Peyer's patch (tissue), 4 donors: ENCODE measurements at regions not wholly inside any gene's neighbourhood (a gene's known extent, or its start where the extent isn't known, plus 50 kb on each side); places are given as distances from the start of the nearest gene placed in this dataset.
"Not testable (repeated sequence)": the region's sequence is repeated elsewhere in the genome, so short reads cannot be mapped to it uniquely, and the experiment has no call there.

Source experiments
- DNase-seq, 3 donors: peaks; one replicate each; pipeline ENCODE4 v3.0.0-alpha.2; 2017 to 2019
- H3K27ac ChIP-seq, 4 donors: fragments of 200-600 bp; sonication (generic); one replicate each; pipeline ENCODE4 v1.5.1; 2016 to 2019
- H3K27me3 ChIP-seq, 2 donors: fragments of 200-600 bp; sonication (generic); one replicate each; pipeline ENCODE4 v1.5.1; 2019
- H3K36me3 ChIP-seq, 3 donors: fragments of 200-600 bp; sonication (generic); one replicate each; pipeline ENCODE4 v1.5.1; 2016 to 2019
- H3K4me1 ChIP-seq, 4 donors: fragments of 200-600 bp; sonication (generic); one replicate each; pipeline ENCODE4 v1.5.1; 2016 to 2019
- H3K4me3 ChIP-seq, 4 donors: fragments of 200-600 bp; sonication (generic); 1 replicate in 3 of 4; 2 replicates in 1 of 4; pipeline ENCODE4 v1.5.1; 2016 to 2019; ENCODE audit warnings: mild to moderate bottlenecking in 1 of 4
- H3K9me3 ChIP-seq, 4 donors: fragments of 200-600 bp; sonication (generic); one replicate each; pipeline ENCODE4 v1.5.1; 2016 to 2019; ENCODE audit warnings: mild to moderate bottlenecking in 1 of 4
- CTCF ChIP-seq, 6 experiments: fragments of 450-650 bp in 4 of 6; fragments of 200-600 bp in 2 of 6; sonication (generic) in 1 of 6; IDR thresholded peaks; one replicate each; pipeline ENCODE4 v1.5.1; 2017 to 2019; ENCODE audit warnings: antibody characterized with exemption in 6 of 6, mild to moderate bottlenecking in 3 of 6, moderate library complexity in 1 of 6
- POLR2A ChIP-seq, 2 donors: fragments of 450-650 bp; IDR thresholded peaks; one replicate each; pipeline ENCODE4 v1.5.1; 2017; ENCODE audit warnings: antibody characterized with exemption in 2 of 2, mild to moderate bottlenecking in 2 of 2, moderate library complexity in 2 of 2

- no peaks in the 10 kb centered on the region for H3K36me3 ChIP-seq
- no peaks in the 10 kb centered on the region for H3K27me3 ChIP-seq
- no peak for TF ChIP-seq CTCF (IDR thresholded peaks at IDR 0.05)
- TF ChIP-seq POLR2A (IDR thresholded peaks at IDR 0.05) = no peak
- no peaks in the 10 kb centered on the region for H3K9me3 ChIP-seq
- no peaks in the 10 kb centered on the region for H3K4me1 ChIP-seq
- DNase-seq = no peak
- H3K4me3 ChIP-seq = no peak overlapping the region
- H3K27ac ChIP-seq = no peak overlapping the region
Measured at GRCh38 chr3:182138393-182138792, 426.7 kb downstream of the SOX2 start.

- Histone ChIP-seq H3K4me1 (no peaks in the 10 kb centered on the region), H3K9me3 (no peaks in the 10 kb centered on the region), H3K4me3 (no peak overlapping the region), H3K36me3 (no peaks in the 10 kb centered on the region), H3K27ac (no peak overlapping the region), H3K27me3 (no peaks in the 10 kb centered on the region)
- TF ChIP-seq CTCF (IDR thresholded peaks at IDR 0.05) = peak in 1 of 6 experiments; percentile 5
- no peak for TF ChIP-seq POLR2A (IDR thresholded peaks at IDR 0.05)
- no peak for DNase-seq
Measured at GRCh38 chr3:182139627-182140357, 428.1 kb downstream of the SOX2 start.

- DNase-seq = no peak
- H3K36me3 ChIP-seq = no peaks in the 10 kb centered on the region
- TF ChIP-seq POLR2A (IDR thresholded peaks at IDR 0.05) = no peak
- TF ChIP-seq CTCF (IDR thresholded peaks at IDR 0.05) = no peak
- no peaks in the 10 kb centered on the region for H3K27me3 ChIP-seq
- no peak overlapping the region for H3K27ac ChIP-seq
- H3K9me3 ChIP-seq = no peaks in the 10 kb centered on the region
- no peaks in the 10 kb centered on the region for H3K4me1 ChIP-seq
- H3K4me3 ChIP-seq = no peak overlapping the region
Measured at GRCh38 chr3:182142928-182143327, 431.2 kb downstream of the SOX2 start.

GRCh38 chr3:182143903-182144302, 432.2 kb downstream of the SOX2 start:
- H3K4me1 ChIP-seq = no peaks in the 10 kb centered on the region
- TF ChIP-seq POLR2A (IDR thresholded peaks at IDR 0.05) (no peak), CTCF (IDR thresholded peaks at IDR 0.05) (no peak)
- H3K27ac ChIP-seq = no peak overlapping the region
- H3K9me3 ChIP-seq = no peaks in the 10 kb centered on the region
- H3K36me3 ChIP-seq = no peaks in the 10 kb centered on the region
- H3K4me3 ChIP-seq = no peak overlapping the region
- DNase-seq = no peak
- no peaks in the 10 kb centered on the region for H3K27me3 ChIP-seq

GRCh38 chr3:182148360-182148759, 436.6 kb downstream of the SOX2 start:
- Histone ChIP-seq H3K4me3 (no peak overlapping the region), H3K27ac (no peak overlapping the region), H3K4me1 (no peaks in the 10 kb centered on the region), H3K9me3 (no peaks in the 10 kb centered on the region), H3K27me3 (no peaks in the 10 kb centered on the region), H3K36me3 (no peaks in the 10 kb centered on the region)
- DNase-seq = no peak
- TF ChIP-seq POLR2A (IDR thresholded peaks at IDR 0.05) (no peak), CTCF (IDR thresholded peaks at IDR 0.05) (no peak)

- Histone ChIP-seq H3K27me3 (no peaks in the 10 kb centered on the region), H3K4me1 (no peaks in the 10 kb centered on the region), H3K36me3 (no peaks in the 10 kb centered on the region), H3K9me3 (no peaks in the 10 kb centered on the region), H3K27ac (no peak overlapping the region), H3K4me3 (no peak overlapping the region)
- TF ChIP-seq CTCF (IDR thresholded peaks at IDR 0.05) (no peak), POLR2A (IDR thresholded peaks at IDR 0.05) (no peak)
- no peak for DNase-seq
Measured at GRCh38 chr3:182149594-182149993, 437.9 kb downstream of the SOX2 start.

- H3K27me3 ChIP-seq, H3K36me3 ChIP-seq: not testable (repeated sequence)
Measured at GRCh38 chr3:182156326-182156725, 444.6 kb downstream of the SOX2 start.

More at GRCh38 chr3:182156326-182156725, 444.6 kb downstream of the SOX2 start:
- H3K4me3 ChIP-seq, H3K9me3 ChIP-seq, H3K27ac ChIP-seq, H3K4me1 ChIP-seq, DNase-seq: not testable (repeated sequence)
